Esophagus (tissue), 2 donors: ENCODE measurements at regions not wholly inside any gene's neighbourhood (a gene's known extent, or its start where the extent isn't known, plus 50 kb on each side); places are given as distances from the start of the nearest gene placed in this dataset.
A peak's percentile ranks its signal among the peaks of the same experiment; 100 is the strongest.

Experiments used
- H3K27ac ChIP-seq, 2 donors: one replicate each; pipeline ENCODE4 v1.5.1; 2013; ENCODE audit warnings: low read depth in 2 of 2, mild to moderate bottlenecking in 2 of 2, inconsistent platforms in 1 of 2, low read length in 1 of 2, moderate library complexity in 1 of 2
- H3K27me3 ChIP-seq, 2 donors: one replicate each; pipeline ENCODE4 v1.6.1; 2013; ENCODE audit warnings: low read length in 2 of 2, control low read depth in 1 of 2, mild to moderate bottlenecking in 1 of 2; ENCODE audit not compliant: insufficient read depth in 2 of 2, control insufficient read depth in 1 of 2
- H3K36me3 ChIP-seq, 2 donors: one replicate each; pipeline ENCODE4 v1.6.1; 2013; ENCODE audit warnings: low read length in 1 of 2; ENCODE audit not compliant: control insufficient read depth in 2 of 2, insufficient read depth in 2 of 2
- H3K4me1 ChIP-seq, 2 donors: one replicate each; pipeline ENCODE4 v1.6.1; 2013; ENCODE audit warnings: low read length in 1 of 2; ENCODE audit not compliant: control insufficient read depth in 2 of 2, insufficient read depth in 2 of 2
- H3K4me3 ChIP-seq, 2 donors: one replicate each; pipeline ENCODE4 v1.5.1; 2013; ENCODE audit warnings: low read length in 2 of 2, mild to moderate bottlenecking in 2 of 2, low read depth in 1 of 2, moderate library complexity in 1 of 2
- H3K9me3 ChIP-seq, 2 donors: one replicate each; pipeline ENCODE4 v1.6.1; 2013; ENCODE audit warnings: mild to moderate bottlenecking in 2 of 2, low read depth in 1 of 2, low read length in 1 of 2, moderate library complexity in 1 of 2; ENCODE audit not compliant: control insufficient read depth in 2 of 2, insufficient read depth in 1 of 2
- WGBS, 2 donors: extraction: QIAGEN DNeasy Blood & Tissue Kit; methylation state at CpG; one replicate each; pipeline ENCODE4 v1.1.7; 2013; 5-methylcytosine and 5-hydroxymethylcytosine counted together
- donor health status: healthy with polysubstance abuse.
- donor health status: Bipolar disorder and iron deficiency.

DNA sequence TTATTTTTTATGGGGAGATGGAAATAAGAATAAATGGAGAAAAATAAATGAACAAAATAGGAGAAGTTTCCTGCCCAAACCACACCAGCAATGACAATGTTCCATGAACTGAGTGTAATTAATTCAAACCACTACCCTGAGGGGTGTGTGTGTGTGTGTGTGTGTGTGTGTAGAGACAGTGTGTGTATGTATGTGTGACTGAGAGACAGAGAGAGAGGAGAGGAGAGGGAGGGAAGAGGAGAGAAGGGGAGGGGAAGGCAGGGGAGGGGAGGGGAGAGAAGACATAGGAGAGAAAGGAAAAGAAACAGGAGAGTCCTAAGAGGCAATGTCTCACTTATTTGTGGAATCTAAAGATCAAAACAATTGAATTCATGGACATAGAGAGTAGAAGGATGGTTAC is 65.0 kb upstream of the POU2AF1 start:
- Histone ChIP-seq H3K9me3 (no peaks in the 10 kb centered on the region), H3K27ac (no peak overlapping the region), H3K36me3 (no peaks in the 10 kb centered on the region), H3K4me3 (no peak overlapping the region), H3K4me1 (peaks cover 0 to 12% of the 10 kb centered on the region in 2 donors), H3K27me3 (no peaks in the 10 kb centered on the region)

DNA sequence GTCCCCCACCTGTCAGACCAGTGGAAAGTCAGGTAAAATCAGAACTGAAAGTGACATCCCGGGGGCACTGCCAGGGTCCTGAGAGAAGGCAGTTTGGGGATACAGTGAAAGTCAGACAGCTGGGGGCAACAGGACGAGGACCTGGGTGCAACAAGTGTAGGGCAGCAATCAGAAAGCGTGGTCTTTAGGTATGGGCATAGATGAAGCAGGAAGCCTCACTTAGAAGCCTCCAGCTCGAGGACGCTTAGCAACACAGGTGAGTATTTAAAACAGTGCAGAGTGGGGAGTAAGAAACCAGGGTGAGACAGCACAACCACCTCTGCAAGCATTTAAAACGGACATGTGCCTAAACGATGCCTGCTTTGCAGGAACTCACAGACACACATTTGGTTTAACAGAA is 64.6 kb upstream of the POU2AF1 start:
- no peaks in the 10 kb centered on the region for H3K27me3 ChIP-seq
- no peaks in the 10 kb centered on the region for H3K36me3 ChIP-seq
- no peaks in the 10 kb centered on the region for H3K9me3 ChIP-seq
- H3K4me3 ChIP-seq, result no peak overlapping the region
- 75 to 79% methylated on average over 7 of the region's 7 CpGs for WGBS, 2 donors
- H3K27ac ChIP-seq, result no peak overlapping the region
- peaks cover 0 to 12% of the 10 kb centered on the region in 2 donors for H3K4me1 ChIP-seq

DNA sequence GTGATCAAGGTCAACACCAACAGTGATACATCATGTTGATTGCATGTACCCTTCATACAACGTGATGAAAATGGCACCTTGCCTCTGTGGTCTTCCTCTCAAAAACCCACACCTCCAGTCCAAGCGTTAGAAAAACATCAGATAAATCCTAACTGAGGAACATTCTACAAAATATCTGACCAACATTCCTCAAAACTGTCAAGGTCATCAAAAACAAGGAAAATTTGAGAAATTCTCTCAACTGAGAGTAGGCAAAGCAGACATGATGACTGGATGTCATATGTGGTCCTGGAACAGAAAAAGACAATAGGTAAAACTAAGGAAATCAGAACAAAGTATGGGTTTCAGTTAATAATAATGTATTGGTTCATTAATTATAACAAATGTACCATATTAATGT is 64.0 kb upstream of the POU2AF1 start:
- 70 to 85% methylated on average over 2 of the region's 2 CpGs for WGBS, 2 donors

DNA sequence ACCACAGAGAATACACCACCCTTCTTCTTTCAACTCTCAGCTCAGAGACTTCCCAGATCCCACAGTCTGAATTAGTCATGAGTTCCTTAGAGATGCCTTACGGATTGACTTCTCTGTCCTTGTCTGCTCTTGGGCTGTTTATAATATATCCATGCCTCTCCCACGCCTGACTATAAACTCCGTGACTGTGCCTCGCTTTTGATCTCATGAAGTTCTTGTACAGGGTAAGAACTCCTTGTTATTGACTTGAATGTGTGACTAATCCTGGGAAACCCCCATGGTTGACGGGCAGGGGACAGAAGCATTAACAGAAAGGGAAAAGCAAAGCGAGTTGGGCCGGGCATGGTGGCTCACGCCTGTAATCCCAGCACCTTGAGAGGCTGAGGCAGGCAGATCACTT is 62.4 kb upstream of the POU2AF1 start:
- H3K36me3 ChIP-seq, result no peaks in the 10 kb centered on the region
- no peaks in the 10 kb centered on the region for H3K27me3 ChIP-seq
- H3K9me3 ChIP-seq, result no peaks in the 10 kb centered on the region
- WGBS, 2 donors, result 33 to 54% methylated on average over 8 of the region's 8 CpGs
- peaks cover 0 to 16% of the 10 kb centered on the region in 2 donors for H3K4me1 ChIP-seq
- H3K27ac ChIP-seq, result peak overlapping the region; percentile 69 to 88
- no peak overlapping the region for H3K4me3 ChIP-seq

More for the DNA sequence above, 64.0 kb upstream of the POU2AF1 start:
- no peaks in the 10 kb centered on the region for H3K27me3 ChIP-seq
- H3K9me3 ChIP-seq, result no peaks in the 10 kb centered on the region
- H3K4me3 ChIP-seq, result no peak overlapping the region
- H3K27ac ChIP-seq, result no peak overlapping the region
- no peaks in the 10 kb centered on the region for H3K36me3 ChIP-seq
- peaks cover 0 to 12% of the 10 kb centered on the region in 2 donors for H3K4me1 ChIP-seq

DNA sequence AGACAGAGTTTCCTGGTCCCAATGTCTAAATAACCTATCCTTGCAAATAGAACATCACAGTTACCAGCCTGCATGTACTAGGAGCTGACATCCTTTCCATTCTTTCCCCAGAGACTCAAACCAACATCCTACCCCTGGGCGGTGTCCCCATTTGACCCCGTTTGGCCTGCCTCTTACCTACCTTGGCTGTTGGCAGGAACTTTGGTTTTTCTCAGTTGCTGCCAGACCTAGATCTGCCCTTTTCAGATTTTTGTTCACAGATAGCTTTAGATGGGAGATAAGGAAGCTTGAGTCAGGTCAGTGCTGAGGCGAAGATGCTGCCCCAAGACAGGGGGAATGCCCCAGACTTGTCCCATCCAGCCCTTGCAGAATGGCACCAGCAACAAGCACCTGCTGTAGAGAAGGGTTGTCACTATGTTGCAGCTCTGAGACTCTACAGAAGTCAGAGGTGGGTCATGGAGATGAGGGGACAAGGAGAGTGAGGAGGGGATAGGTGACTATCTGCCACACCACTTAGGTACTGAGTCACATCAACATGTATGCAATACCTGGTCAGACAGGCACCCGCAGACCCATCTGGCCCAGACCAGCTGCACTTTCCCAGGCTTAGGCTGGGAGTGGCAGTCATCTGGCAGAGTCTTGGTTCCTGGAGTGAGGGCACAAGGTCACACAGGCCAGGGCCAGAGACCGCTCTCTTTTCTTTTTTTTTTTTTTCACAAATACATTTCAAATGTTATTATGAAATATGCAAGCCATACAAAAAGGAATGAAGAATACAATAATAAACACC is 61.5 kb upstream of the POU2AF1 start:
- no peaks in the 10 kb centered on the region for H3K36me3 ChIP-seq
- H3K9me3 ChIP-seq, result no peaks in the 10 kb centered on the region
- no peak overlapping the region for H3K4me3 ChIP-seq
- H3K4me1 ChIP-seq, result peaks cover 0 to 19% of the 10 kb centered on the region in 2 donors
- no peaks in the 10 kb centered on the region for H3K27me3 ChIP-seq
- 68 to 73% methylated on average over 5 of the region's 5 CpGs for WGBS, 2 donors
- peak overlapping the region; percentile 70 to 82 for H3K27ac ChIP-seq

DNA sequence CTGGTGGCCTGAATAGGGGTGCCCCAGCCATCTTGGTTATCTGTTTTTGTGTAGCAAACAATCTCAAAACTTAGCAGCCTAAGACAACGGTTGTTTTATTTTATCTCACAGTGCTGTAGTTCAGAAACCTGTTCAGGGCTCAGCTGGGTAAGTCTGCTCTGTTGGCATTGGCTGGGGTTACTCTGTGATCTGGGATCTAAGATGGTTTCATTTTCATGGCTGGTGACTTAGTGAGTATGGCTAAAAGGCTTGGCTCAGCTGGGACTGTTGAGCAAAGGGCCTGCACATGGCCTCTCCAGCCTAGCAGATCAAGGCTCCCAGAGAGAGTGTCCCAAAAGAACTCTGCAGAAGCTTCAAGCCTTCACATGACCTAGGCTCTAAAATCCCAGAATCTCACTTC is 60.8 kb upstream of the POU2AF1 start:
- H3K36me3 ChIP-seq, result no peaks in the 10 kb centered on the region
- H3K27me3 ChIP-seq, result no peaks in the 10 kb centered on the region
- WGBS, 2 donors, result 71 to 90% methylated on average over 1 of the region's 1 CpG
- peak overlapping the region; percentile 6 to 8 for H3K27ac ChIP-seq
- H3K4me3 ChIP-seq, result no peak overlapping the region
- peaks cover 0 to 23% of the 10 kb centered on the region in 2 donors for H3K4me1 ChIP-seq
- H3K9me3 ChIP-seq, result no peaks in the 10 kb centered on the region

DNA sequence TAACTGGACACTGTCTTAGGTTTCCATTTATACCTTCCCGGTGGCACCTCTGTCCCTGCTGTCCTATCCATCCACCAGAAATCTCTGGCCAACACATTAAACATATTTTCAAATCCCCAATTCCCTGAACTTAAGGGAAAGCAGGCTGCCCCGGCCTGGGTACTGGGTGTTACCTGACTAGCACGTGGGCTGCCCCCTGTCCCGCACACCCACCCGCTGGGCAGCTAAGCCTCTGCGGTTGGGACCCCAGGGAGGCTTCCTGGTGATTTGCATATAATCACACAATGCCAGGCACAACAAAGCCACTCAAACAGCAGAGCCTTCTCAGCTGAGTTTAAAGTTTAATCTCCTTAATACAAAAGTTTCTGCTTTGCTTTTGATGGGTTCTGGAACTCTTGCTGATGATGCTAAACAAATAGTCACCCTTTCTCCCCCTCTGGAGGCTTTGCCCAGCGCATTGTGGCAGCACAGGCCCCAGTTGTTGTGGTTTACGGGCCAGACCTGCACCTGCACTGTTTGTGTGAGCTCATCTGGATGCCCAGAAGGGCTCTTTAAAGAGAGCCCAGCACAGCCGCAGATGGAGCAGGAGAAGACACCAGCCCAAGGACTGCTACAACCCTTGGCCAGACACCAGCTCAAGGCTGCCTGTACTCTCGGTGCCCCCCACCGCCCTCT is 59.9 kb upstream of the POU2AF1 start:
- Histone ChIP-seq H3K4me1 (peaks cover 0 to 23% of the 10 kb centered on the region in 2 donors), H3K9me3 (no peaks in the 10 kb centered on the region), H3K4me3 (no peak overlapping the region), H3K27ac (no peak overlapping the region), H3K27me3 (no peaks in the 10 kb centered on the region), H3K36me3 (no peaks in the 10 kb centered on the region)
- WGBS, 2 donors, result 84 to 85% methylated on average over 11 of the region's 11 CpGs

DNA sequence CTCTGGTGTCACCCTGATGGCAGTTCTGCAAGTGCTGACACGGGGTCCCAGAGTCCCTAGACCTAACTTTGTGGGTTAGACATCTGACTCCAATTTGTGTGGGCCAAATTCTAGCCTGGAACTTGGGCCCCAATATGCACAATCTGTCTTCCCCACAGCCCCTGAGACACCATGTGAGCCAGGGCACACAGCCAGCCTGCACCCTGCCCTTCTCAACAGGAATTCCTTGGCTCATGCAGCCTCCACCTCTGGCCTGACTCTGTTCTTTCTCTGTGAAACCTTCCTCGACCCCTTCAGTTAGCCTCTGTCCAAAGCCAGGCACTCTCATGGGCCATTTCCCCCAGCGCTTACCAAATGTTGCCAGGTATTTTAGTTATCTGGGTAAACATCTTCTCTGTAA is 59.1 kb upstream of the POU2AF1 start:
- Histone ChIP-seq H3K9me3 (no peaks in the 10 kb centered on the region), H3K4me3 (no peak overlapping the region), H3K27ac (no peak overlapping the region), H3K4me1 (peaks cover 0 to 23% of the 10 kb centered on the region in 2 donors), H3K36me3 (no peaks in the 10 kb centered on the region), H3K27me3 (no peaks in the 10 kb centered on the region)
- 69 to 86% methylated on average over 3 of the region's 3 CpGs for WGBS, 2 donors

DNA sequence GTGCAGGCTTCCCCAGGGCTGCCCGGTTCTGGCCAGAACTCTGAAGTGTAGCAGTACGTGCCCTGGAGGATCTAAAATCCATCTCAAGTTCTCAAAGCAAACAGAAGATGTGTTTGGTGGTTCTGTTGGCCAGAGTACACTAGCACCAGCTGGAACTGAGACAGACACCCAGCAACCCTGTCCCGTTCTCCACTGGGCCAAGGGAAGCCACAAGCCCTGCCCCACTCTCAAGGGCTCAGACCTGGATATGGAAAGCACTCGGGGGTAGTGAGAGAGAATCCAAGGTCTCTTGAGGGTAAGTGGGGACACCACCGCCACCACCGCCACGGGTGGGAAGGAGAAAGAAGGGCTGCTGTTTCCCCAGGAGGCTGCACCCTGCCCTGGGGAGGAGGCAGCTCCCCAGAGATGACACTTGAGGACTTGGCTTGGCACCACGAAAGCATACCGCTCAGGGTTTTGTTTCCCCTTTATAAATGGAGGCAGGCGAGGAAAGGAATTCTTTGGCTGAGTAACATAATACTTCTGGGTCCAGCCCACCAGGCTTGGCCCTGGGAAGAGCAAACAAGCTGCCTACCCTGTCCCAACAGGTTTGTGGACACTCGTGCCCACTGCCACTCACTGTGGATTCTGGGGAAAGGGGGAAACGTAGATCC is 56.1 kb upstream of the POU2AF1 start:
- Histone ChIP-seq H3K27ac (no peak overlapping the region), H3K4me1 (peaks cover 0 to 14% of the 10 kb centered on the region in 2 donors), H3K36me3 (no peaks in the 10 kb centered on the region), H3K4me3 (no peak overlapping the region), H3K9me3 (no peaks in the 10 kb centered on the region), H3K27me3 (no peaks in the 10 kb centered on the region)
- WGBS, 2 donors, result 69 to 79% methylated on average over 12 of the region's 12 CpGs
